ENCODE measurements at regions not wholly inside any gene's neighbourhood (a gene's known extent, or its start where the extent isn't known, plus 50 kb on each side); places are given as distances from the start of the nearest gene placed in this dataset.

DNA sequence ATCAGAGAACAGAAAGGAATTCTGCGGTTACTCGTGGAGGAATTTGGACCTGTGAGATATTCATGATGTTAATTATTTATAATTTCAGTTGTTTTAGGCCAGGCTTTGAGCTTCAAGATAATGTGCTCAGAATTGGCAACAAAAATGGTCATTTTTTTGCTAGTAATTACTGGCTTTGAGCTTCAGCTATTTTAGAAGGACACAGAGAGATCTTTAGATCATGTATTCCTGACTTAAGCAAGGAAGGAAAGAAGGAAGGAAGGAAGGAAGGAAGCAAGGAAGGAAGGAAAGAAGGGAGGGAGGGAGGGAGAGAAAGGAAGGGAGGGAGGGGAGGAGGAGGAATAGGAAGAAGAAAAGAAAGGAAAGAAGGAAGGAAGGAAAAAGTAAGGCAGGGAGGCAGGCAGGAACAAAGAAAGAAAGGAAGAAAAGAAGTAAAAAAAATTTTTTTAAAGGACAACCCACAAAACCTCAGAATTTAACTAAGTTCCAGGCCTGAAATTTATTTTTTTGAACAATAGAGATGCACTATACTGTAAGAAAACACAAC, 277.9 kb upstream of the KLF3 start:
- Histone ChIP-seq H3K9me3 (ENCODE audit: control insufficient read depth, low read length) (peaks cover 13% of the 10 kb centered on the region), H3K27me3 (ENCODE audit: control insufficient read depth, insufficient read depth, low read length, poor library complexity, severe bottlenecking) (no peaks in the 10 kb centered on the region), H3K4me3 (ENCODE audit: low read length) (no peak overlapping the region), H3K4me1 (ENCODE audit: control insufficient read depth, insufficient read depth, low read length) (peaks cover 3% of the 10 kb centered on the region), H3K36me3 (ENCODE audit: control insufficient read depth, insufficient read depth, low read length) (no peaks in the 10 kb centered on the region), H3K9ac (ENCODE audit: extremely low read depth, low read length, poor library complexity, severe bottlenecking) (no peak overlapping the region), H3K27ac (ENCODE audit: low read depth, low read length) (no peak overlapping the region)
- Mint-ChIP-seq H3K27me3 (ENCODE audit: insufficient read depth) (no peaks in the 10 kb centered on the region), H3K4me3 (no peak overlapping the region), H3K36me3 (ENCODE audit: low read depth) (no peaks in the 10 kb centered on the region), H3K9me3 (peaks cover 21% of the 10 kb centered on the region), H3K27ac (no peak overlapping the region), H3K4me1 (peaks cover 9% of the 10 kb centered on the region)
- WGBS, 2 experiments (ENCODE audit: insufficient coverage in 1 of 2, insufficient read length in 1 of 2), result 86 to 88% methylated on average over 2 of the region's 2 CpGs
- no peak for DNase-seq
- TF ChIP-seq, protein P1, sequence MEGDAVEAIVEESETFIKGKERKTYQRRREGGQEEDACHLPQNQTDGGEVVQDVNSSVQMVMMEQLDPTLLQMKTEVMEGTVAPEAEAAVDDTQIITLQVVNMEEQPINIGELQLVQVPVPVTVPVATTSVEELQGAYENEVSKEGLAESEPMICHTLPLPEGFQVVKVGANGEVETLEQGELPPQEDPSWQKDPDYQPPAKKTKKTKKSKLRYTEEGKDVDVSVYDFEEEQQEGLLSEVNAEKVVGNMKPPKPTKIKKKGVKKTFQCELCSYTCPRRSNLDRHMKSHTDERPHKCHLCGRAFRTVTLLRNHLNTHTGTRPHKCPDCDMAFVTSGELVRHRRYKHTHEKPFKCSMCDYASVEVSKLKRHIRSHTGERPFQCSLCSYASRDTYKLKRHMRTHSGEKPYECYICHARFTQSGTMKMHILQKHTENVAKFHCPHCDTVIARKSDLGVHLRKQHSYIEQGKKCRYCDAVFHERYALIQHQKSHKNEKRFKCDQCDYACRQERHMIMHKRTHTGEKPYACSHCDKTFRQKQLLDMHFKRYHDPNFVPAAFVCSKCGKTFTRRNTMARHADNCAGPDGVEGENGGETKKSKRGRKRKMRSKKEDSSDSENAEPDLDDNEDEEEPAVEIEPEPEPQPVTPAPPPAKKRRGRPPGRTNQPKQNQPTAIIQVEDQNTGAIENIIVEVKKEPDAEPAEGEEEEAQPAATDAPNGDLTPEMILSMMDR (conservative IDR thresholded peaks at IDR 0.05), result no peak

- TF ChIP-seq, protein P1 (conservative IDR thresholded peaks at IDR 0.05), result no peak
- Mint-ChIP-seq H3K36me3 (ENCODE audit: low read depth) (no peaks in the 10 kb centered on the region), H3K27ac (no peak overlapping the region), H3K4me1 (peaks cover 9% of the 10 kb centered on the region), H3K9me3 (peaks cover 28% of the 10 kb centered on the region), H3K4me3 (no peak overlapping the region), H3K27me3 (ENCODE audit: insufficient read depth) (no peaks in the 10 kb centered on the region)
- Histone ChIP-seq H3K4me3 (ENCODE audit: low read length) (no peak overlapping the region), H3K36me3 (ENCODE audit: control insufficient read depth, insufficient read depth, low read length) (no peaks in the 10 kb centered on the region), H3K4me1 (ENCODE audit: control insufficient read depth, insufficient read depth, low read length) (peaks cover 3% of the 10 kb centered on the region), H3K9me3 (ENCODE audit: control insufficient read depth, low read length) (peaks cover 19% of the 10 kb centered on the region), H3K27ac (ENCODE audit: low read depth, low read length) (no peak overlapping the region), H3K27me3 (ENCODE audit: control insufficient read depth, insufficient read depth, low read length, poor library complexity, severe bottlenecking) (no peaks in the 10 kb centered on the region), H3K9ac (ENCODE audit: extremely low read depth, low read length, poor library complexity, severe bottlenecking) (no peak overlapping the region)
- WGBS, 2 experiments (ENCODE audit: insufficient coverage in 1 of 2, insufficient read length in 1 of 2), result 83 to 100% methylated on average over 1 to 2 of the region's 2 CpGs
- no peak for DNase-seq
Measured at GRCh38 chr4:38386654-38387188, 277.3 kb upstream of the KLF3 start.

DNA sequence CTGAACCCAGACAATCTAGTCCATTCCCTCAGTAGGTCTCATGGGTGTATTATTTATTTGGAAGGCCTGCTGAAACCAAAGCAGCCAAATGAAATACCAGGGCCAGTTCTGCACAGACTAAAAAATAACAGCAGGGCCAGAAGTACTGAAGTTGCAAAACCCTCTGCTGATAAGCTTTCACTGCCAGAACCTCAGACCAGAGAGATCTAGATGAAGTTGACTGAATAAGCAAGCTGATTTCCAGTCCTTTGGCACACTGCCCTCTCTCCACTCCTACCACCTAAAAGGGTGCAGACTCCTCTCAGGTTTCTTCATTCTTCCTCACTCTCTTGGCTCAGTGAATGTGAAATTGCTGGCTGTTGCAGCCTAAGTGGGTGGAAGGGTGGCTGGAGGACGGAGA, 276.7 kb upstream of the KLF3 start:
- peaks cover 34% of the 10 kb centered on the region for H3K9me3 Mint-ChIP-seq
- 100% methylated on average over 1 of the region's 1 CpG; no CpG with 5 or more reads in 1 of the 2 experiments for WGBS, 2 experiments (ENCODE audit: insufficient coverage in 1 of 2, insufficient read length in 1 of 2)
- Histone ChIP-seq H3K36me3 (ENCODE audit: control insufficient read depth, insufficient read depth, low read length) (no peaks in the 10 kb centered on the region), H3K4me1 (ENCODE audit: control insufficient read depth, insufficient read depth, low read length) (peaks cover 3% of the 10 kb centered on the region), H3K9me3 (ENCODE audit: control insufficient read depth, low read length) (peaks cover 25% of the 10 kb centered on the region), H3K27ac (ENCODE audit: low read depth, low read length) (no peak overlapping the region), H3K9ac (ENCODE audit: extremely low read depth, low read length, poor library complexity, severe bottlenecking) (no peak overlapping the region), H3K27me3 (ENCODE audit: control insufficient read depth, insufficient read depth, low read length, poor library complexity, severe bottlenecking) (no peaks in the 10 kb centered on the region), H3K4me3 (ENCODE audit: low read length) (no peak overlapping the region)
- no peaks in the 10 kb centered on the region for H3K27me3 Mint-ChIP-seq (ENCODE audit: insufficient read depth)
- peaks cover 2% of the 10 kb centered on the region for H3K36me3 Mint-ChIP-seq (ENCODE audit: low read depth)
- H3K4me1 Mint-ChIP-seq, result peaks cover 9% of the 10 kb centered on the region
- no peak overlapping the region for H3K4me3 Mint-ChIP-seq
- TF ChIP-seq, protein P1 (conservative IDR thresholded peaks at IDR 0.05), result no peak
- no peak overlapping the region for H3K27ac Mint-ChIP-seq
- no peak for DNase-seq

Data from endodermal cell (in vitro differentiated cells).